ENCODE measurements at regions not wholly inside any gene's neighbourhood (a gene's known extent, or its start where the extent isn't known, plus 50 kb on each side); places are given as distances from the start of the nearest gene placed in this dataset.
"Not testable (repeated sequence)": the region's sequence is repeated elsewhere in the genome, so short reads cannot be mapped to it uniquely, and the experiment has no call there.

GRCh38 chr4:131459430-131460101 lies 1689.5 kb upstream of the PCDH10 start:
- POLR2A ChIA-PET, result no interaction called here
- ATAC-seq, result no peak
- DNase-seq, result no peak
- no peaks in the 10 kb centered on the region for H3K4me1 Mint-ChIP-seq
- no peak overlapping the region for H3K4me3 Mint-ChIP-seq
- H3K36me3 Mint-ChIP-seq (ENCODE audit: low read depth), result no peaks in the 10 kb centered on the region
- H3K27me3 Mint-ChIP-seq, result no peaks in the 10 kb centered on the region
- CTCF ChIA-PET, result no interaction called here
- peaks cover 11% of the 10 kb centered on the region for H3K9me3 Mint-ChIP-seq (ENCODE audit: low read depth)
- no peak overlapping the region for H3K27ac Mint-ChIP-seq
- intact Hi-C loops (cut with DNase I, micrococcal nuclease), result no loop called here

GRCh38 chr4:131470360-131470759 lies 1678.7 kb upstream of the PCDH10 start:
- DNase-seq, result no peak
- Mint-ChIP-seq H3K9me3 (ENCODE audit: low read depth) (peaks cover 4% of the 10 kb centered on the region), H3K4me3 (no peak overlapping the region), H3K36me3 (ENCODE audit: low read depth) (no peaks in the 10 kb centered on the region), H3K4me1 (no peaks in the 10 kb centered on the region), H3K27ac (no peak overlapping the region), H3K27me3 (no peaks in the 10 kb centered on the region)
- ChIA-PET CTCF (no interaction called here), POLR2A (no interaction called here)
- no peak for ATAC-seq
- intact Hi-C loops (cut with DNase I, micrococcal nuclease), result no loop called here

GRCh38 chr4:131488772-131489171 lies 1660.3 kb upstream of the PCDH10 start:
- Mint-ChIP-seq H3K4me3 (no peak overlapping the region), H3K36me3 (ENCODE audit: low read depth) (no peaks in the 10 kb centered on the region), H3K4me1 (no peaks in the 10 kb centered on the region), H3K27me3 (no peaks in the 10 kb centered on the region), H3K9me3 (ENCODE audit: low read depth) (peaks cover 4% of the 10 kb centered on the region), H3K27ac (no peak overlapping the region)
- DNase-seq (no peak), ATAC-seq (no peak)
- POLR2A ChIA-PET, result no interaction called here
- intact Hi-C loops (cut with DNase I, micrococcal nuclease), result no loop called here
- CTCF ChIA-PET, result interaction anchor here (1.2 kb wide), 1 partner anchor 10 kb away, joined by 3 read pairs; no protein-coding TSS in a partner anchor

- CTCF ChIA-PET; ATAC-seq; H3K36me3 Mint-ChIP-seq (ENCODE audit: low read depth); H3K27me3 Mint-ChIP-seq; DNase-seq; intact Hi-C loops (cut with DNase I, micrococcal nuclease); H3K4me1 Mint-ChIP-seq; POLR2A ChIA-PET; H3K9me3 Mint-ChIP-seq (ENCODE audit: low read depth); H3K27ac Mint-ChIP-seq; H3K4me3 Mint-ChIP-seq: not testable (repeated sequence)
Measured at GRCh38 chr4:131496211-131496610, 1652.9 kb upstream of the PCDH10 start.

- intact Hi-C loops (cut with DNase I, micrococcal nuclease), result no loop called here
- POLR2A ChIA-PET, result no interaction called here
- no peaks in the 10 kb centered on the region for H3K9me3 Mint-ChIP-seq (ENCODE audit: low read depth)
Measured at GRCh38 chr4:131499141-131499873, 1649.8 kb upstream of the PCDH10 start.

GRCh38 chr4:131509521-131509920 lies 1639.6 kb upstream of the PCDH10 start:
- POLR2A ChIA-PET, result no interaction called here
- Mint-ChIP-seq H3K4me1 (no peaks in the 10 kb centered on the region), H3K4me3 (no peak overlapping the region), H3K27ac (no peak overlapping the region), H3K9me3 (ENCODE audit: low read depth) (peaks cover 5% of the 10 kb centered on the region), H3K27me3 (no peaks in the 10 kb centered on the region), H3K36me3 (ENCODE audit: low read depth) (no peaks in the 10 kb centered on the region)
- DNase-seq (no peak), ATAC-seq (no peak)
- intact Hi-C loops (cut with DNase I, micrococcal nuclease), result no loop called here
- CTCF ChIA-PET, result no interaction called here

More at GRCh38 chr4:131499141-131499873, 1649.8 kb upstream of the PCDH10 start:
- no peak overlapping the region for H3K4me3 Mint-ChIP-seq
- H3K27me3 Mint-ChIP-seq, result no peaks in the 10 kb centered on the region
- no peaks in the 10 kb centered on the region for H3K4me1 Mint-ChIP-seq
- CTCF ChIA-PET, result no interaction called here
- ATAC-seq (no peak), DNase-seq (no peak)
- H3K36me3 Mint-ChIP-seq (ENCODE audit: low read depth), result no peaks in the 10 kb centered on the region
- no peak overlapping the region for H3K27ac Mint-ChIP-seq

GRCh38 chr4:131526686-131527085 lies 1622.4 kb upstream of the PCDH10 start:
- ChIA-PET CTCF (no interaction called here), POLR2A (no interaction called here)
- no peaks in the 10 kb centered on the region for H3K27me3 Mint-ChIP-seq
- H3K4me1 Mint-ChIP-seq, result no peaks in the 10 kb centered on the region
- ATAC-seq (no peak), DNase-seq (no peak)
- H3K27ac Mint-ChIP-seq, result no peak overlapping the region
- no peaks in the 10 kb centered on the region for H3K9me3 Mint-ChIP-seq (ENCODE audit: low read depth)
- H3K4me3 Mint-ChIP-seq, result no peak overlapping the region
- intact Hi-C loops (cut with DNase I, micrococcal nuclease), result no loop called here
- H3K36me3 Mint-ChIP-seq (ENCODE audit: low read depth), result no peaks in the 10 kb centered on the region

- Mint-ChIP-seq H3K27me3 (no peaks in the 10 kb centered on the region), H3K4me3 (no peak overlapping the region), H3K36me3 (ENCODE audit: low read depth) (no peaks in the 10 kb centered on the region), H3K4me1 (no peaks in the 10 kb centered on the region), H3K27ac (no peak overlapping the region), H3K9me3 (ENCODE audit: low read depth) (no peaks in the 10 kb centered on the region)
- POLR2A ChIA-PET, result no interaction called here
- intact Hi-C loops (cut with DNase I, micrococcal nuclease), result no loop called here
- CTCF ChIA-PET, result no interaction called here
- ATAC-seq, result no peak
- no peak for DNase-seq
Measured at GRCh38 chr4:131531087-131531486, 1618.0 kb upstream of the PCDH10 start.

GRCh38 chr4:131534944-131535645 lies 1614.0 kb upstream of the PCDH10 start:
- H3K4me3 Mint-ChIP-seq, result no peak overlapping the region
- no peaks in the 10 kb centered on the region for H3K36me3 Mint-ChIP-seq (ENCODE audit: low read depth)
- H3K4me1 Mint-ChIP-seq, result no peaks in the 10 kb centered on the region
- ChIA-PET POLR2A (interaction anchor here (0.7 kb wide), 1 partner anchor 613 kb away, joined by 3 read pairs; no protein-coding TSS in a partner anchor), CTCF (no interaction called here)
- H3K27ac Mint-ChIP-seq, result no peak overlapping the region
- H3K9me3 Mint-ChIP-seq (ENCODE audit: low read depth), result no peaks in the 10 kb centered on the region
- intact Hi-C loops (cut with DNase I, micrococcal nuclease), result no loop called here
- H3K27me3 Mint-ChIP-seq, result no peaks in the 10 kb centered on the region
- no peak for ATAC-seq
- DNase-seq, result no peak

GRCh38 chr4:131540256-131540655 lies 1608.8 kb upstream of the PCDH10 start:
- DNase-seq (no peak), ATAC-seq (no peak)
- Mint-ChIP-seq H3K27ac (no peak overlapping the region), H3K4me3 (no peak overlapping the region), H3K36me3 (ENCODE audit: low read depth) (no peaks in the 10 kb centered on the region), H3K9me3 (ENCODE audit: low read depth) (no peaks in the 10 kb centered on the region), H3K4me1 (no peaks in the 10 kb centered on the region), H3K27me3 (no peaks in the 10 kb centered on the region)
- POLR2A ChIA-PET, result no interaction called here
- CTCF ChIA-PET, result no interaction called here
- intact Hi-C loops (cut with DNase I, micrococcal nuclease), result no loop called here

- Mint-ChIP-seq H3K27me3 (no peaks in the 10 kb centered on the region), H3K27ac (no peak overlapping the region), H3K36me3 (ENCODE audit: low read depth) (no peaks in the 10 kb centered on the region), H3K4me1 (no peaks in the 10 kb centered on the region), H3K4me3 (no peak overlapping the region), H3K9me3 (ENCODE audit: low read depth) (no peaks in the 10 kb centered on the region)
- ChIA-PET POLR2A (no interaction called here), CTCF (no interaction called here)
- intact Hi-C loops (cut with DNase I, micrococcal nuclease), result no loop called here
- DNase-seq (no peak), ATAC-seq (no peak)
Measured at GRCh38 chr4:131547506-131547981, 1601.5 kb upstream of the PCDH10 start.

- H3K9me3 Mint-ChIP-seq (ENCODE audit: low read depth), result no peaks in the 10 kb centered on the region
- H3K4me1 Mint-ChIP-seq, result no peaks in the 10 kb centered on the region
- H3K27ac Mint-ChIP-seq, result no peak overlapping the region
- CTCF ChIA-PET, result no interaction called here
- H3K4me3 Mint-ChIP-seq, result no peak overlapping the region
- no peaks in the 10 kb centered on the region for H3K36me3 Mint-ChIP-seq (ENCODE audit: low read depth)
- ATAC-seq, result no peak
- POLR2A ChIA-PET, result no interaction called here
- no peaks in the 10 kb centered on the region for H3K27me3 Mint-ChIP-seq
- intact Hi-C loops (cut with DNase I, micrococcal nuclease), result no loop called here
- DNase-seq, result no peak
Measured at GRCh38 chr4:131551306-131551705, 1597.8 kb upstream of the PCDH10 start.
